HL-60 (cell line): ENCODE measurements at regions not wholly inside any gene's neighbourhood (a gene's known extent, or its start where the extent isn't known, plus 50 kb on each side); places are given as distances from the start of the nearest gene placed in this dataset.

Experiments
- POLR2AphosphoS5 ChIP-seq: IDR thresholded peaks from 2 replicates; pipeline ENCODE4 v1.6.1; 2012; ENCODE audit warnings: low read depth
- TF ChIP-seq, protein P1 (sequence below): IDR thresholded peaks from one replicate; pipeline ENCODE4 v1.5.1; 2011; ENCODE audit warnings: low read length, control low read depth, inconsistent platforms; ENCODE audit not compliant: insufficient read depth

DNA sequence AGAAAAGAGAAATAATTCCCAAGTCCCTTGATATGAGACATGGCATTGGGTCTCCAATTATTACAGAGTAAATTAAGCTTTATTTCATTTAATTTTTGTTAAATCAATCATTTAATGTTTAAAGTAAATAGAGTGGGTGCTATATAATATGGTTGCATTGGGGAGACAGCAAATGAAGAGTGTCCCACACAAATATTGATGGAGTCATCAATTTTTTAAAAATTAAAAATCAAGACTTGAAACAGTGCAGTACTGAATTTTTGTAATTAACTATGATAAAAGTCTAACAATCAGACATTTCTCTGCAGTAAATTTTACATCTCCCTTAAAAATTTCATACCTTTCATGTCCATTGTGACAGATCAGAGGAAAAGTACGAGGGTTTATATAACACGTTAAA is 193.9 kb upstream of the ID4 start:
- TF ChIP-seq, protein P1, sequence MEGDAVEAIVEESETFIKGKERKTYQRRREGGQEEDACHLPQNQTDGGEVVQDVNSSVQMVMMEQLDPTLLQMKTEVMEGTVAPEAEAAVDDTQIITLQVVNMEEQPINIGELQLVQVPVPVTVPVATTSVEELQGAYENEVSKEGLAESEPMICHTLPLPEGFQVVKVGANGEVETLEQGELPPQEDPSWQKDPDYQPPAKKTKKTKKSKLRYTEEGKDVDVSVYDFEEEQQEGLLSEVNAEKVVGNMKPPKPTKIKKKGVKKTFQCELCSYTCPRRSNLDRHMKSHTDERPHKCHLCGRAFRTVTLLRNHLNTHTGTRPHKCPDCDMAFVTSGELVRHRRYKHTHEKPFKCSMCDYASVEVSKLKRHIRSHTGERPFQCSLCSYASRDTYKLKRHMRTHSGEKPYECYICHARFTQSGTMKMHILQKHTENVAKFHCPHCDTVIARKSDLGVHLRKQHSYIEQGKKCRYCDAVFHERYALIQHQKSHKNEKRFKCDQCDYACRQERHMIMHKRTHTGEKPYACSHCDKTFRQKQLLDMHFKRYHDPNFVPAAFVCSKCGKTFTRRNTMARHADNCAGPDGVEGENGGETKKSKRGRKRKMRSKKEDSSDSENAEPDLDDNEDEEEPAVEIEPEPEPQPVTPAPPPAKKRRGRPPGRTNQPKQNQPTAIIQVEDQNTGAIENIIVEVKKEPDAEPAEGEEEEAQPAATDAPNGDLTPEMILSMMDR, result no peak
- no peak for TF ChIP-seq POLR2AphosphoS5
